Effector memory CD4-positive, alpha-beta T cell (primary cell): ENCODE measurements at regions not wholly inside any gene's neighbourhood (a gene's known extent, or its start where the extent isn't known, plus 50 kb on each side); places are given as distances from the start of the nearest gene placed in this dataset.

Experiments used
- DNase-seq, 3 donors: peaks; one replicate each; pipeline ENCODE4 v3.0.0-alpha.2; 2020
- H3K27ac ChIP-seq: 2 replicates; pipeline ENCODE4 v1.7.0; 2013; ENCODE audit warnings: mild to moderate bottlenecking, low read length, moderate library complexity; ENCODE audit not compliant: insufficient read depth, poor library complexity, severe bottlenecking
- H3K27me3 ChIP-seq: replicated peaks from 2 replicates; pipeline ENCODE4 v1.7.0; 2013; ENCODE audit warnings: mild to moderate bottlenecking, low read length; ENCODE audit not compliant: insufficient read depth, control insufficient read depth, poor library complexity, severe bottlenecking
- H3K36me3 ChIP-seq: 2 replicates; pipeline ENCODE4 v1.7.0; 2013; ENCODE audit warnings: mild to moderate bottlenecking, low read length, moderate library complexity; ENCODE audit not compliant: control insufficient read depth, insufficient read depth
- H3K4me1 ChIP-seq: 2 replicates; pipeline ENCODE4 v1.7.0; 2013; ENCODE audit warnings: low read length, mild to moderate bottlenecking; ENCODE audit not compliant: control insufficient read depth, insufficient read depth, poor library complexity, severe bottlenecking
- H3K4me3 ChIP-seq: 2 replicates; pipeline ENCODE4 v1.7.0; 2013; ENCODE audit warnings: low read length, low read depth, mild to moderate bottlenecking; ENCODE audit not compliant: insufficient read depth, poor library complexity, severe bottlenecking
- H3K9me3 ChIP-seq: 2 replicates; pipeline ENCODE4 v1.7.0; 2013; ENCODE audit warnings: mild to moderate bottlenecking, low read length, moderate library complexity; ENCODE audit not compliant: control insufficient read depth

DNA sequence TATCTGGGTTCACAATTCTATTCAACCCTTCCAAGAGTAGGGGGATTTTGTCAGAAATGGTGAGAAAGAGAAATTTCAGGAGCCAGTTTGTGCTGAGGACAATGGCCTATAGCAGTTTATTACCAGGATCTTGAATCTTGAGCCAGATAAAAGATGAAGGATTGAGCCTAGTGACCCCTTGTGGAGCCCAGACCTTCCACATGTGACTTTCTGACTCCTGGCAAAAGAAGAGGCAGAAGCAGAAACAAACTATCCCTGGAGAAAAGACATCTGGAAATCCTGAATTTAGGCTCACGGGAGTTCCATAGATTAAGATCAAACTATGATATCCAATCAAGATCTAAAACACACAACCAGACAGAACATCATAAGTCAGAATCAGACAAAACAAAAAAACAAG is 60.9 kb upstream of the CHRM2 start:
- Histone ChIP-seq H3K9me3 (no peaks in the 10 kb centered on the region), H3K27me3 (no peaks in the 10 kb centered on the region), H3K36me3 (no peaks in the 10 kb centered on the region), H3K27ac (no peak overlapping the region), H3K4me1 (no peaks in the 10 kb centered on the region), H3K4me3 (no peak overlapping the region)
- DNase-seq, result no peak

DNA sequence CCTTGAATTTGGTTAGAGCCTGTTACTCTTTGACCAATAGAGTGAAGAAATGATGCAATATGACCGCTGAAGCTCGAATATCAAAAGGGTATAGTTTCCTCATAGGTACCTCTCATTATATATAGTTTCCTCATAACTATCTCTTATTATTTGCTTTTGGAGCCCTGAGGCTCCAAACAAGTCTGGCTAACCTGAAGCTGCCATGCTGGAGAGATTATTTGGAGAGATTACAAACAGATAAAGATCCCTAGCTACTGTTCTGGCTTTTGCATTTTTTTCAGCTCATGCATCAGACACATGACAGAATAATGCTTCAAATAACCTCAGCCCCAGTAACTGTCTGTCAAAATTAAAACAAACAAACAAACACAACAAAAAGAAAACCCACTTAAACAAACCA is 65.4 kb upstream of the CHRM2 start:
- no peaks in the 10 kb centered on the region for H3K27me3 ChIP-seq
- H3K4me1 ChIP-seq, result no peaks in the 10 kb centered on the region
- no peak overlapping the region for H3K4me3 ChIP-seq
- H3K9me3 ChIP-seq, result no peaks in the 10 kb centered on the region
- no peak for DNase-seq
- no peaks in the 10 kb centered on the region for H3K36me3 ChIP-seq
- H3K27ac ChIP-seq, result no peak overlapping the region

DNA sequence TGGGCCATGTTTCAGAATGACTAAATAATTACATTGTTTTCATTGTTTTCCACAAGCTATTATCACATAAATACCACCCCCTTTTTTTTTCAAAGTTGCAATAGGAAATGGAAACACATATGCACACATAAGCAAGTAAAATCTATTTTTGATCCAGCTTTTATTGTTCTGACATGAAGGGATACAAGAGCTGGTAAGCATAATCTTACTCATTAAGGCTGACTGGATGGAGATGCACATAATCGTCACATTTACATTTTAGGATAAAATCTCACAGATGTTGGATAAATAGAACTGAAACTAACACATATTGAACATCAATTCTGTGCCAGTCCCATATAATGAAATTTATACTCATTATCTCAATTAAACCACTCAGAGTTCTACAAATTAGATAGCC is 84.5 kb upstream of the CHRM2 start:
- no peaks in the 10 kb centered on the region for H3K36me3 ChIP-seq
- H3K9me3 ChIP-seq, result no peaks in the 10 kb centered on the region
- DNase-seq, result no peak
- H3K4me3 ChIP-seq, result no peak overlapping the region
- no peaks in the 10 kb centered on the region for H3K4me1 ChIP-seq
- H3K27ac ChIP-seq, result no peak overlapping the region
- no peaks in the 10 kb centered on the region for H3K27me3 ChIP-seq

DNA sequence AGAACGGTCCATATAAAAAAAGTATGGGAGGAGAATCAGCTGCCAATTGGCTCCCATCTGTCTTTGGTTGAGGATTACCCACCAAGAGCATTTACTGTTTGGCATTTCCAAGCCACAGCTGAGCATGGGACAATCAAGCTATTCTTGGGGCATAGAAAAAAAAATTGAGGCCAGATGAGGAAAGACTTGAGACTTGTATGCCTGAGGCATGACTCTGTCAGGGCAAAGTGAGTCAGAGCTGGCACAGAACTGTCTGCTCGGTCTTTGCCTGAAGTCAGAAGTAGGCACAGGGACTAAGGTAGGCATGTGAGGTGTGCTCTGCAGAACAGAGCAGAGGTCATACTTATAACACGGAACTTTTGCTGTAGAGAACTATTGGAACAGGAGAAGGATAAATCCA is 126.5 kb upstream of the CHRM2 start:
- no peaks in the 10 kb centered on the region for H3K36me3 ChIP-seq
- no peaks in the 10 kb centered on the region for H3K27me3 ChIP-seq
- no peak overlapping the region for H3K27ac ChIP-seq
- no peaks in the 10 kb centered on the region for H3K9me3 ChIP-seq
- H3K4me3 ChIP-seq, result no peak overlapping the region
- H3K4me1 ChIP-seq, result no peaks in the 10 kb centered on the region
- no peak for DNase-seq

DNA sequence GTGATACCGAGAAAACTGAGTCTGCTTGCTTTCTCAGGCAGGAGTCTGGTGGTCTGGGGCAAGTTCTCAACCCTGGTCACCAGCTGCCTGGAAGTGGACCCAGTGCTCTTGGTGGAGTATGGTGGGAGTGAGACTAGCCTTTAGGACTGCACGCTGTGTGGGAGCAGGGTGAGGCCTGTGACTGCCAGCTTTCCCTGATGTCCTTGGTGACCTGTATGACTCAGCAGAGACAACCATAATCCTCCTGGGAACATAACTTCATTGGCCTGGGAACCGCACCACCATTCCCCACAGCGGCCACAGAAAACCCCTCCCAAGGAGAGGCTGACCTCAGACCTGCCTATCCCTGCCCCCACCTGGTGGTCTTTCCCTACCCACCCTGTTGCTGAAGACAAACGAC is 139.5 kb upstream of the CHRM2 start:
- H3K9me3 ChIP-seq, result no peaks in the 10 kb centered on the region
- H3K4me1 ChIP-seq, result no peaks in the 10 kb centered on the region
- H3K36me3 ChIP-seq, result no peaks in the 10 kb centered on the region
- H3K27me3 ChIP-seq, result no peaks in the 10 kb centered on the region
- H3K27ac ChIP-seq, result no peak overlapping the region
- no peak overlapping the region for H3K4me3 ChIP-seq
- no peak for DNase-seq

GRCh38 chr7:136726460-136726859 is 142.0 kb upstream of the CHRM2 start:
- Histone ChIP-seq H3K4me3 (no peak overlapping the region), H3K4me1 (no peaks in the 10 kb centered on the region), H3K27me3 (no peaks in the 10 kb centered on the region), H3K27ac (no peak overlapping the region), H3K9me3 (no peaks in the 10 kb centered on the region), H3K36me3 (no peaks in the 10 kb centered on the region)
- DNase-seq, result no peak

- no peak overlapping the region for H3K4me3 ChIP-seq
- no peaks in the 10 kb centered on the region for H3K4me1 ChIP-seq
- no peaks in the 10 kb centered on the region for H3K27me3 ChIP-seq
- H3K36me3 ChIP-seq, result no peaks in the 10 kb centered on the region
- no peak overlapping the region for H3K27ac ChIP-seq
- no peak for DNase-seq
- peaks cover 4% of the 10 kb centered on the region for H3K9me3 ChIP-seq
These were observed 150.4 kb upstream of the CHRM2 start for GRCh38 chr7:136717910-136718557.

DNA sequence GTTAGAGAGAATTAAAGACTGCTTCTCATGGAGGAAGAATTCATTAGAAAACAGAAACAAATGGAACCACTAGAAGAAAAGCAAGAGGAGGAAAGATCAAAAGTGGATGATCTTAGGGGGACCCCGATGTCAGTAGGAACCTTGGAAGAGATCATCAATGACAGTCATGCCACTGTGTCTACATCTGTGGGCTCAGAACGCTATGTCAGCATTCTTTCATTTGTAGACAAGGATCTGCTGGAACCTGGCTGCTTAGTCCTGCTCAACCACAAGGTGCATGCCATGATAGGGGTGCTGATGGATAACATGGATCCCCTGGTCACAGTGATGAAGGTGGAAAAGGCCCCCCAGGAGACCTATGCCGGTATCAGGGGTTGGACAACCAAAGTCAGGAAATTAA is 154.4 kb upstream of the CHRM2 start:
- DNase-seq, result no peak
- no peak overlapping the region for H3K4me3 ChIP-seq
- no peaks in the 10 kb centered on the region for H3K4me1 ChIP-seq
- no peaks in the 10 kb centered on the region for H3K36me3 ChIP-seq
- peaks cover 4% of the 10 kb centered on the region for H3K9me3 ChIP-seq
- no peak overlapping the region for H3K27ac ChIP-seq
- no peaks in the 10 kb centered on the region for H3K27me3 ChIP-seq

DNA sequence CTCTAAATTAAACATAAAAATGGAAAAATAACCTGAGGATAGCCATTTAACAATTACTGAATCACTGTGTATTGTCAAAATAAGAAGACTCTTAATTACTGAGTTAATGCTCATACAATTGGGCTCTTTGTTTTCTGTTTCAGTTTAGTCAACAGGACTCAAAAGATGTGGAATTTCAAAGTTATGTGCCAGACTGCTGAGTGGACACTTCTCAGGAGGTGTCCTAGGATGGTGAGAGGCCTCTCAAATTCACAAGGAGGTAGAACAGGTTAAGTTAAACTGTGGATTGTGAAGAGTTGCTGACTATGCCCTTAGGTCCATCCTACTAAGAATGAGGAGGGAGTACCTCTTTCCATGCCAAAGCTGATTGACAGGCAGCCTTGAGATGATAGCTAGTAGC is 157.7 kb upstream of the CHRM2 start:
- no peak overlapping the region for H3K4me3 ChIP-seq
- no peaks in the 10 kb centered on the region for H3K27me3 ChIP-seq
- no peak for DNase-seq
- no peak overlapping the region for H3K27ac ChIP-seq
- peaks cover 4% of the 10 kb centered on the region for H3K9me3 ChIP-seq
- no peaks in the 10 kb centered on the region for H3K4me1 ChIP-seq
- no peaks in the 10 kb centered on the region for H3K36me3 ChIP-seq

DNA sequence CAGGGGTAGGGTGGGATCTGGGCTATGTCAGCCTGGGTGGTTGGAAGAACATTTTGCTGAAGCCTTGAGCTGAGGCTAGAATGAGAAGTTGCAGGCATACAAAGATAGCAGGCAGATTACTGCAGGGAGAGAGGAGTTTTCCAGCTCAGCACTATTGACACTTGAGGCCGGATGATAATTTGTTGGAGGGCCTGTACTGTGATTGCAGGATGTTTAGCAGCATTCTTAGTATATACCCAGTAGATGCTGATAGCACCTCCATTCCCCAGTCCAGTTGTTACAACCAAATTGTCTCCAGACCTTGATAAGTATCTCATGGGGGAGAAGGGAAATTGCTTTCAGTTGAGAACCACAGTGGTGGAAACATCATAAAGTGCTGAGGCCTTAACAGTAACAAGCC is 158.6 kb upstream of the CHRM2 start:
- no peak overlapping the region for H3K27ac ChIP-seq
- H3K4me3 ChIP-seq, result no peak overlapping the region
- H3K27me3 ChIP-seq, result no peaks in the 10 kb centered on the region
- no peaks in the 10 kb centered on the region for H3K4me1 ChIP-seq
- no peak for DNase-seq
- no peaks in the 10 kb centered on the region for H3K36me3 ChIP-seq
- peaks cover 4% of the 10 kb centered on the region for H3K9me3 ChIP-seq
